ENCODE measurements at regions not wholly inside any gene's neighbourhood (a gene's known extent, or its start where the extent isn't known, plus 50 kb on each side); places are given as distances from the start of the nearest gene placed in this dataset.

- Histone ChIP-seq H3K4me2 (no peak overlapping the region), H3K9me2 (ENCODE audit: insufficient read depth) (no peaks in the 10 kb centered on the region), H3K4me3 (no peak overlapping the region), H3F3A (ENCODE audit: insufficient read depth, low read depth) (no peaks in the 10 kb centered on the region), H3K79me2 (ENCODE audit: low read depth) (no peaks in the 10 kb centered on the region), H4K20me1 (ENCODE audit: insufficient read depth) (no peaks in the 10 kb centered on the region), H2AFZ (no peak overlapping the region), H3K4me1 (replicated peaks; ENCODE audit: insufficient read depth) (no peaks in the 10 kb centered on the region), H3K9me3 (ENCODE audit: insufficient read depth, low read depth) (no peaks in the 10 kb centered on the region), H3K27me3 (ENCODE audit: insufficient read depth, low read depth) (peaks cover 20% of the 10 kb centered on the region; the same call in 1 of the 2 replicates), H3K27ac (no peak overlapping the region), H3K36me3 (ENCODE audit: low read depth) (no peaks in the 10 kb centered on the region)
- ChIA-PET CTCF (interaction anchor here (0.5 kb wide), 1 partner anchor 98 kb away, joined by 3 read pairs; no protein-coding TSS in a partner anchor), POLR2A (ENCODE audit: unreplicated experiment) (no interaction called here)
- no TSS peak for BruUV-seq (replicated peaks)
- intact Hi-C loops (cut with micrococcal nuclease; ENCODE audit: unreplicated experiment): no loop called here
- no peak for DNase-seq
- TF ChIP-seq EZH2 (IDR thresholded peaks at IDR 0.05; ENCODE audit: low read depth) (no peak), CTCF (conservative IDR thresholded peaks at IDR 0.05) (no peak)
Measured at GRCh38 chr2:120972286-120972685, 236.6 kb downstream of the GLI2 start.

GRCh38 chr2:120973196-120973595 lies 237.5 kb downstream of the GLI2 start:
- Histone ChIP-seq H2AFZ (no peak overlapping the region), H3K27me3 (ENCODE audit: insufficient read depth, low read depth) (peaks cover 17% of the 10 kb centered on the region; the same call in 1 of the 2 replicates), H3K36me3 (ENCODE audit: low read depth) (no peaks in the 10 kb centered on the region), H3F3A (ENCODE audit: insufficient read depth, low read depth) (no peaks in the 10 kb centered on the region), H3K4me2 (no peak overlapping the region), H3K4me1 (replicated peaks; ENCODE audit: insufficient read depth) (no peaks in the 10 kb centered on the region), H3K4me3 (no peak overlapping the region), H4K20me1 (ENCODE audit: insufficient read depth) (no peaks in the 10 kb centered on the region), H3K9me2 (ENCODE audit: insufficient read depth) (no peaks in the 10 kb centered on the region), H3K27ac (no peak overlapping the region), H3K9me3 (ENCODE audit: insufficient read depth, low read depth) (no peaks in the 10 kb centered on the region), H3K79me2 (ENCODE audit: low read depth) (no peaks in the 10 kb centered on the region)
- no TSS peak for BruUV-seq (replicated peaks)
- TF ChIP-seq EZH2 (IDR thresholded peaks at IDR 0.05; ENCODE audit: low read depth) (no peak), CTCF (conservative IDR thresholded peaks at IDR 0.05) (no peak)
- intact Hi-C loops (cut with micrococcal nuclease; ENCODE audit: unreplicated experiment): no loop called here
- POLR2A ChIA-PET (ENCODE audit: unreplicated experiment): no interaction called here
- DNase-seq: no peak
- CTCF ChIA-PET: no interaction called here

GRCh38 chr2:120974950-120975349 lies 239.3 kb downstream of the GLI2 start:
- Histone ChIP-seq H3K27ac (no peak overlapping the region), H3K9me2 (ENCODE audit: insufficient read depth) (no peaks in the 10 kb centered on the region), H3F3A (ENCODE audit: insufficient read depth, low read depth) (peaks cover 4% of the 10 kb centered on the region; the same call in 1 of the 2 replicates), H3K4me1 (replicated peaks; ENCODE audit: insufficient read depth) (no peaks in the 10 kb centered on the region; the same call in 1 of the 2 replicates), H3K9me3 (ENCODE audit: insufficient read depth, low read depth) (no peaks in the 10 kb centered on the region), H3K36me3 (ENCODE audit: low read depth) (no peaks in the 10 kb centered on the region), H2AFZ (no peak overlapping the region), H4K20me1 (ENCODE audit: insufficient read depth) (no peaks in the 10 kb centered on the region), H3K79me2 (ENCODE audit: low read depth) (no peaks in the 10 kb centered on the region), H3K4me2 (no peak overlapping the region), H3K27me3 (ENCODE audit: insufficient read depth, low read depth) (peaks cover 17% of the 10 kb centered on the region; the same call in 1 of the 2 replicates), H3K4me3 (no peak overlapping the region)
- DNase-seq: no peak
- no TSS peak for BruUV-seq (replicated peaks)
- intact Hi-C loops (cut with micrococcal nuclease; ENCODE audit: unreplicated experiment): no loop called here
- ChIA-PET CTCF (interaction anchor here (0.7 kb wide), 1 partner anchor 34 kb away, joined by 4 read pairs; no protein-coding TSS in a partner anchor), POLR2A (ENCODE audit: unreplicated experiment) (interaction anchor here (0.5 kb wide), 1 partner anchor 429 kb away, joined by 8 read pairs; no protein-coding TSS in a partner anchor)
- TF ChIP-seq CTCF (conservative IDR thresholded peaks at IDR 0.05) (no peak), EZH2 (IDR thresholded peaks at IDR 0.05; ENCODE audit: low read depth) (no peak)
